WTC11 (cell line): ENCODE measurements at regions not wholly inside any gene's neighbourhood (a gene's known extent, or its start where the extent isn't known, plus 50 kb on each side); places are given as distances from the start of the nearest gene placed in this dataset.

Experiments used
- ATAC-seq: fragments of 200-7000 bp; cut with Tn5 transposase; 2 replicates; pipeline ENCODE4 v1.10.0; 2021; ENCODE audit warnings: mild to moderate bottlenecking, moderate library complexity
- CTCF ChIA-PET: fragments of 300-600 bp; sonication (Branson Sonifier 250); formaldehyde crosslinking; loops from one replicate; lab custom pipeline; 2021; ENCODE audit warnings: antibody characterized with exemption; lab: Charles Lee
- POLR2A ChIA-PET: fragments of 350-600 bp; sonication (Branson Sonifier 250); formaldehyde crosslinking; loops from one replicate; lab custom pipeline; 2021; ENCODE audit warnings: antibody characterized with exemption; lab: Charles Lee
- DNase-seq: peaks from one replicate; pipeline ENCODE4 v3.0.0; 2021; ENCODE audit warnings: low spot score
- H3K27ac Mint-ChIP-seq: 2 replicates; pipeline ENCODE4 v1.8.0; 2021; ENCODE audit warnings: mixed read lengths
- H3K27me3 Mint-ChIP-seq: 2 replicates; pipeline ENCODE4 v1.8.0; 2021; ENCODE audit warnings: low read depth, mild to moderate bottlenecking, moderate library complexity, mixed read lengths
- H3K36me3 Mint-ChIP-seq: 2 replicates; pipeline ENCODE4 v1.8.0; 2021; ENCODE audit warnings: mixed read lengths
- H3K4me1 Mint-ChIP-seq: 2 replicates; pipeline ENCODE4 v1.8.0; 2022; ENCODE audit warnings: mixed read lengths
- H3K4me3 Mint-ChIP-seq: 2 replicates; pipeline ENCODE4 v1.8.0; 2021; ENCODE audit warnings: mild to moderate bottlenecking, moderate library complexity, mixed read lengths
- H3K9me3 Mint-ChIP-seq: 2 replicates; pipeline ENCODE4 v1.8.0; 2021; ENCODE audit warnings: mixed read lengths
- AFF4 ChIP-seq: sonication (generic); formaldehyde crosslinking; IDR thresholded peaks from 2 replicates; pipeline ENCODE4 v1.8.1; 2023; ENCODE audit warnings: mild to moderate bottlenecking, missing genetic modification reagents, borderline replicate concordance
- AR ChIP-seq: fragments of 250-450 bp; sonication (Bioruptor Pico); IDR thresholded peaks from 2 replicates; pipeline ENCODE4 v1.9.0; 2021; ENCODE audit warnings: mild to moderate bottlenecking
- ATF2 ChIP-seq: sonication (generic); formaldehyde crosslinking; IDR thresholded peaks from 2 replicates; pipeline ENCODE4 v1.8.1; 2022; ENCODE audit warnings: low read depth, missing genetic modification reagents, borderline replicate concordance
- ATF3 ChIP-seq: sonication (generic); formaldehyde crosslinking; conservative IDR thresholded peaks from 2 replicates; pipeline ENCODE4 v1.8.1; 2022; ENCODE audit warnings: mild to moderate bottlenecking, missing genetic modification reagents
- CTCF ChIP-seq: fragments of 200-600 bp; IDR thresholded peaks from 2 replicates; pipeline ENCODE4 v1.8.0; 2022; ENCODE audit warnings: antibody characterized with exemption
- EMX1 ChIP-seq: fragments of 250-450 bp; sonication (Bioruptor Pico); IDR thresholded peaks from 2 replicates; pipeline ENCODE4 v1.8.0; 2021; ENCODE audit warnings: mild to moderate bottlenecking
- ETV6 ChIP-seq: sonication (generic); formaldehyde crosslinking; IDR thresholded peaks from 2 replicates; pipeline ENCODE4 v1.8.1; 2022; ENCODE audit warnings: mild to moderate bottlenecking, missing genetic modification reagents
- GABPB1 ChIP-seq: sonication (generic); formaldehyde crosslinking; IDR thresholded peaks from 2 replicates; pipeline ENCODE4 v1.8.1; 2023; ENCODE audit warnings: mild to moderate bottlenecking, missing genetic modification reagents
- NFE2L1 ChIP-seq: sonication (generic); formaldehyde crosslinking; IDR thresholded peaks from 2 replicates; pipeline ENCODE4 v1.8.1; 2023; ENCODE audit warnings: missing genetic modification reagents
- OVOL2 ChIP-seq: fragments of 250-450 bp; sonication (Bioruptor Pico); IDR thresholded peaks from 2 replicates; pipeline ENCODE4 v1.9.0; 2021; ENCODE audit warnings: mild to moderate bottlenecking, borderline replicate concordance
- SMAD4 ChIP-seq: sonication (generic); formaldehyde crosslinking; IDR thresholded peaks from 2 replicates; pipeline ENCODE4 v1.8.0; 2022; ENCODE audit warnings: mild to moderate bottlenecking, missing genetic modification reagents
- SP1 ChIP-seq: sonication (generic); formaldehyde crosslinking; conservative IDR thresholded peaks from 2 replicates; pipeline ENCODE4 v1.8.1; 2022; ENCODE audit warnings: missing genetic modification reagents
- ZNF138 ChIP-seq: sonication (generic); formaldehyde crosslinking; conservative IDR thresholded peaks from 2 replicates; pipeline ENCODE4 v1.8.1; 2022; ENCODE audit warnings: mild to moderate bottlenecking, moderate library complexity, missing genetic modification reagents
- ZNF232 ChIP-seq: sonication (generic); formaldehyde crosslinking; IDR thresholded peaks from 2 replicates; pipeline ENCODE4 v1.8.0; 2022; ENCODE audit warnings: mild to moderate bottlenecking, missing genetic modification reagents
- ZNF671 ChIP-seq: fragments of 250-450 bp; sonication (Bioruptor Pico); IDR thresholded peaks from 2 replicates; pipeline ENCODE4 v1.8.0; 2021; ENCODE audit warnings: mild to moderate bottlenecking
- TF ChIP-seq, protein P1 (sequence below): fragments of 250-450 bp; sonication (Bioruptor Pico); IDR thresholded peaks from 2 replicates; pipeline ENCODE4 v1.9.0; 2021; ENCODE audit warnings: moderate library complexity, mild to moderate bottlenecking, inconsistent platforms, borderline replicate concordance

DNA sequence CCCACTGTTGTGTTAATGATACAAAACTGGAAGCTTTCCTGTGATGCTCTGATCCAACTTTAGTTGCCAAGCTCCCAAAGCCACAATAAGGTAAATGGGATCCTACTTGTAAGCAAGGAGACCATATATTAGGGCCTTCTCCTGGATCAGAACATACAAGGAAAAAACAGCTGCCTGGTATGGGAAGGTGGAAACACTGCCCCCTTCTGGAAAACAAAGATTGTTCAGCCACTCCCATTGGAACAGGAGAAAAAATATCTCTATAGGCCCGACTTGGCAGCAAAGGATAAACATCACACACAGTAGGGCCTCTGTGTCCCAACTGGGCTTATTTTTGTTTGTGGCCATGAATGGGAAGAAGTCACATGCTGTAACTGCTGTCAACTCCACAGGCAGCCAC, 166.5 kb downstream of the TBX22 start:
- H3K4me3 Mint-ChIP-seq, result no peak overlapping the region
- DNase-seq (peak; percentile 9), ATAC-seq (peak; percentile 75)
- no peaks in the 10 kb centered on the region for H3K27me3 Mint-ChIP-seq
- no peaks in the 10 kb centered on the region for H3K9me3 Mint-ChIP-seq
- H3K4me1 Mint-ChIP-seq, result no peaks in the 10 kb centered on the region
- no peaks in the 10 kb centered on the region for H3K36me3 Mint-ChIP-seq
- POLR2A ChIA-PET, result no interaction called here
- H3K27ac Mint-ChIP-seq, result no peak overlapping the region
- TF ChIP-seq ZNF138 (CRISPR knock-in tag), result no peak
- peak; percentile 54; the same call in 1 of the 2 replicates for TF ChIP-seq CTCF
- no peak for TF ChIP-seq OVOL2 (CRISPR knock-in tag)
- CTCF ChIA-PET, result no interaction called here

DNA sequence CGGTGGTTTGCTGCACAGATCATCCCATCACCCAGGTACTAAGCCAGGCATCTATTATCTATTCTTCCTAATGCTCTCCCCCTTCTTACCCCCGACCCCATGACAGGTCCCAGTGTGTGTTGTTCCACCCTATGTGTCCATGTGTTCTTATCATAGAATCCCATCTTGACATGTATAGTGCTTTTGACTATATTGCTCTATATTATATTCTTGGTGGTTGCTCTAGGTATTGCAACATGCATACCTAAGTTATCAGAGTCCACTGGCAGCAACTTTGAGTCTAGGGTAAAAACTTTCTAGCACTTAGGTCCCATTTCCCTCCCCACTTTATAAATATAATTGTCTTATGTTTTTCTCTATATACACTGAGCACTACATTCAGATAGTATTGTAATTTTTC, 170.3 kb downstream of the TBX22 start:
- Mint-ChIP-seq H3K27ac (no peak overlapping the region), H3K27me3 (no peaks in the 10 kb centered on the region), H3K9me3 (0 out of 2 replicates have a peak, but pooled peaks cover 7% of the 10 kb centered on the region), H3K4me3 (no peak overlapping the region), H3K4me1 (no peaks in the 10 kb centered on the region), H3K36me3 (no peaks in the 10 kb centered on the region)
- ChIA-PET CTCF (no interaction called here), POLR2A (no interaction called here)
- ATAC-seq (no peak), DNase-seq (no peak)
- TF ChIP-seq ATF3 (CRISPR knock-in tag) (no peak), EMX1 (CRISPR knock-in tag) (no peak), SP1 (CRISPR knock-in tag) (no peak), AFF4 (CRISPR knock-in tag) (no peak), ETV6 (CRISPR knock-in tag) (no peak), ZNF232 (CRISPR knock-in tag) (no peak), SMAD4 (CRISPR knock-in tag) (no peak), GABPB1 (CRISPR knock-in tag) (no peak), AR (CRISPR knock-in tag) (no peak), ATF2 (no peak), ZNF671 (CRISPR knock-in tag) (no peak), NFE2L1 (CRISPR knock-in tag) (no peak)
- TF ChIP-seq, protein P1, sequence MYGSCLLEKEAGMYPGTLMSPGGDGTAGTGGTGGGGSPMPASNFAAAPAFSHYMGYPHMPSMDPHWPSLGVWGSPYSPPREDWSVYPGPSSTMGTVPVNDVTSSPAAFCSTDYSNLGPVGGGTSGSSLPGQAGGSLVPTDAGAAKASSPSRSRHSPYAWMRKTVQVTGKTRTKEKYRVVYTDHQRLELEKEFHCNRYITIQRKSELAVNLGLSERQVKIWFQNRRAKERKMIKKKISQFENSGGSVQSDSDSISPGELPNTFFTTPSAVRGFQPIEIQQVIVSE (CRISPR knock-in tag), result no peak
